Mammary epithelial cell (primary cell): ENCODE measurements at regions not wholly inside any gene's neighbourhood (a gene's known extent, or its start where the extent isn't known, plus 50 kb on each side); places are given as distances from the start of the nearest gene placed in this dataset.

Source experiments
- CTCF ChIP-seq, 2 donors: IDR thresholded peaks in 1 of 2; conservative IDR thresholded peaks in 1 of 2; 2 replicates each; pipeline ENCODE4 v1.5.1; 2011 to 2012; ENCODE audit warnings: inconsistent platforms in 2 of 2, low read length in 2 of 2, mild to moderate bottlenecking in 2 of 2, control low read depth in 1 of 2, low read depth in 1 of 2; ENCODE audit not compliant: insufficient read depth in 1 of 2; ENCODE audit errors: extremely low read depth in 1 of 2
- EZH2 ChIP-seq: IDR thresholded peaks from 2 replicates; pipeline ENCODE4 v1.6.1; 2012; ENCODE audit warnings: low read length, inconsistent platforms, borderline replicate concordance

GRCh38 chr2:8072907-8073306 lies 608.9 kb upstream of the ID2 start:
- TF ChIP-seq CTCF (conservative IDR thresholded peaks at IDR 0.05 in 1 of 2, IDR thresholded peaks at IDR 0.05 in 1 of 2; ENCODE audit: extremely low read depth in 1 of 2, insufficient read depth in 1 of 2, low read depth in 1 of 2, low read length in 2 of 2) (no peak), EZH2 (no peak)
